OCI-LY7 (cell line): ENCODE measurements at regions not wholly inside any gene's neighbourhood (a gene's known extent, or its start where the extent isn't known, plus 50 kb on each side); places are given as distances from the start of the nearest gene placed in this dataset.

Experiments used
- BruUV-seq: library from RNA; stranded (reverse); fragments of 400-500 nt; replicated peaks from 2 replicates; lab custom pipeline; 2021; lab: Mats Ljungman, UMichigan
- CTCF ChIA-PET: fragments of 300-600 bp; sonication (Branson Sonifier 250); formaldehyde crosslinking; loops from one replicate; lab custom pipeline; 2022; ENCODE audit warnings: antibody characterized with exemption; ENCODE audit not compliant: unreplicated experiment; lab: Charles Lee
- POLR2A ChIA-PET: fragments of 300-600 bp; sonication (Branson Sonifier 250); formaldehyde crosslinking; loops from one replicate; lab custom pipeline; 2022; ENCODE audit warnings: antibody characterized with exemption; lab: Charles Lee
- DNase-seq: peaks from one replicate; pipeline ENCODE4 v3.0.0-alpha.2; 2015; ENCODE audit warnings: low spot score
- H2AFZ ChIP-seq: fragments of 200-600 bp; sonication (generic), shearing (Covaris generic); 2 replicates; pipeline ENCODE4 v1.6.1; 2014; ENCODE audit warnings: mild to moderate bottlenecking, antibody characterized with exemption, low read length, moderate library complexity
- H3K27ac ChIP-seq: fragments of 200-600 bp; sonication (generic); 2 replicates; pipeline ENCODE4 v1.5.1; 2014; ENCODE audit warnings: mixed run types, low read depth, mild to moderate bottlenecking, moderate library complexity, low read length, inconsistent platforms; ENCODE audit not compliant: poor library complexity, severe bottlenecking
- H3K36me3 ChIP-seq: fragments of 200-600 bp; sonication (generic); 2 replicates; pipeline ENCODE4 v1.6.1; 2014; ENCODE audit warnings: mild to moderate bottlenecking, antibody characterized with exemption, low read length, moderate library complexity, mixed read lengths; ENCODE audit not compliant: insufficient read depth
- H3K4me1 ChIP-seq: fragments of 200-600 bp; sonication (generic); 2 replicates; pipeline ENCODE4 v1.5.1; 2014; ENCODE audit warnings: mild to moderate bottlenecking, low read length; ENCODE audit not compliant: insufficient read depth, poor library complexity, severe bottlenecking
- H3K4me2 ChIP-seq: fragments of 200-600 bp; sonication (generic); 2 replicates; pipeline ENCODE4 v1.6.1; 2014; ENCODE audit warnings: mild to moderate bottlenecking, low read length
- H3K4me3 ChIP-seq: fragments of 200-600 bp; sonication (generic); 2 replicates; pipeline ENCODE4 v1.5.1; 2014; ENCODE audit warnings: mild to moderate bottlenecking, low read depth, low read length; ENCODE audit not compliant: poor library complexity, severe bottlenecking
- H3K79me2 ChIP-seq: fragments of 200-600 bp; sonication (generic); 2 replicates; pipeline ENCODE4 v1.6.1; 2016; ENCODE audit warnings: low read depth, mild to moderate bottlenecking, low read length, moderate library complexity, mixed read lengths; ENCODE audit not compliant: insufficient read depth
- H3K9me2 ChIP-seq: fragments of 200-600 bp; sonication (generic); 2 replicates; pipeline ENCODE4 v1.6.1; 2016; ENCODE audit warnings: mild to moderate bottlenecking, low read length, mixed read lengths; ENCODE audit not compliant: insufficient read depth
- H3K9me3 ChIP-seq: fragments of 200-600 bp; sonication (generic); 2 replicates; pipeline ENCODE4 v1.6.1; 2014; ENCODE audit warnings: mild to moderate bottlenecking, mixed run types, low read length, mixed read lengths
- H4K20me1 ChIP-seq: fragments of 200-600 bp; sonication (generic); 2 replicates; pipeline ENCODE4 v1.6.1; 2014; ENCODE audit warnings: mild to moderate bottlenecking, antibody characterized with exemption, low read length, moderate library complexity, mixed read lengths; ENCODE audit not compliant: insufficient read depth
- CTCF ChIP-seq: fragments of 200-600 bp; sonication (generic); conservative IDR thresholded peaks from 2 replicates; pipeline ENCODE4 v1.5.1; 2014; ENCODE audit warnings: mild to moderate bottlenecking, antibody characterized with exemption, low read length, moderate library complexity, mixed read lengths
- EZH2phosphoT487 ChIP-seq: fragments of 200-600 bp; sonication (generic); IDR thresholded peaks from 2 replicates; pipeline ENCODE4 v1.6.1; 2018; ENCODE audit warnings: low read depth, borderline replicate concordance, mild to moderate bottlenecking, mixed run types, antibody characterized with exemption, low read length, moderate library complexity, mixed read lengths
- intact Hi-C: fragments of 100-400 bp; cut with micrococcal nuclease; formaldehyde crosslinking; loops from one replicate; pipeline ENCODE4 v1.10.0; 2022; ENCODE audit not compliant: unreplicated experiment

GRCh38 chr18:46338766-46339165 lies 234.6 kb downstream of the HAUS1 start:
- Histone ChIP-seq H3K9me3 (no peaks in the 10 kb centered on the region), H3K9me2 (no peaks in the 10 kb centered on the region), H3K79me2 (no peaks in the 10 kb centered on the region), H4K20me1 (no peaks in the 10 kb centered on the region), H2AFZ (no peak overlapping the region), H3K4me2 (no peak overlapping the region), H3K4me3 (no peak overlapping the region), H3K4me1 (peaks cover 6% of the 10 kb centered on the region), H3K27ac (no peak overlapping the region), H3K36me3 (no peaks in the 10 kb centered on the region)
- ChIA-PET CTCF (no interaction called here), POLR2A (no interaction called here)
- no TSS peak for BruUV-seq
- TF ChIP-seq EZH2phosphoT487: no peak
- no peak for TF ChIP-seq CTCF
- no peak for DNase-seq
- intact Hi-C loops: no loop called here

DNA sequence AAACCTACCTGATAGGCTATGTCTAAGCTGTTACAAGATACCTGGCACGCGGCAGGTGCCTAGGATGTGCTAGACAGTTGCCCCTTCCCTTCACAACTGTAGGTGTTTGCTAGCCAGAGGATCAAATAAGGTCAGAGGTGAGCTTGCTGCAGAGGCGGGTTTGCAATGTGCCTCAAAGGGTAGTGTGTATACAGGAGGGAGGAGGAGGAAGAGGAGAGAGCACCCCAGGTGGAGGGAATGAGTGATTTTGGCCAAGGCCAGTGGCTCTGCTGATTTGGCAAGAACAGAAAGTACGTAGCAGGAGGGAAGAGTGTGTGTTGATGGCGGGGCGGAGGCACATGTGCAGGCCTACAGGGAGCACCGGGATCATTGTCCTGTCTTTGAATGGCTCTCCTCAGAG lies 236.5 kb downstream of the HAUS1 start:
- H3K4me1 ChIP-seq: peaks cover 25% of the 10 kb centered on the region
- intact Hi-C loops: no loop called here
- TF ChIP-seq CTCF (no peak), EZH2phosphoT487 (no peak)
- no peak overlapping the region for H3K4me3 ChIP-seq
- no peaks in the 10 kb centered on the region for H4K20me1 ChIP-seq
- no peak overlapping the region for H3K27ac ChIP-seq
- POLR2A ChIA-PET: interaction anchor here (1.8 kb wide), 1 partner anchor 10 kb away, joined by 4 read pairs; no protein-coding TSS in a partner anchor
- CTCF ChIA-PET: no interaction called here
- H3K79me2 ChIP-seq: no peaks in the 10 kb centered on the region
- H3K4me2 ChIP-seq: no peak overlapping the region
- no TSS peak for BruUV-seq
- H3K9me2 ChIP-seq: no peaks in the 10 kb centered on the region
- no peak for DNase-seq
- H2AFZ ChIP-seq: no peak overlapping the region
- no peaks in the 10 kb centered on the region for H3K36me3 ChIP-seq
- no peaks in the 10 kb centered on the region for H3K9me3 ChIP-seq

DNA sequence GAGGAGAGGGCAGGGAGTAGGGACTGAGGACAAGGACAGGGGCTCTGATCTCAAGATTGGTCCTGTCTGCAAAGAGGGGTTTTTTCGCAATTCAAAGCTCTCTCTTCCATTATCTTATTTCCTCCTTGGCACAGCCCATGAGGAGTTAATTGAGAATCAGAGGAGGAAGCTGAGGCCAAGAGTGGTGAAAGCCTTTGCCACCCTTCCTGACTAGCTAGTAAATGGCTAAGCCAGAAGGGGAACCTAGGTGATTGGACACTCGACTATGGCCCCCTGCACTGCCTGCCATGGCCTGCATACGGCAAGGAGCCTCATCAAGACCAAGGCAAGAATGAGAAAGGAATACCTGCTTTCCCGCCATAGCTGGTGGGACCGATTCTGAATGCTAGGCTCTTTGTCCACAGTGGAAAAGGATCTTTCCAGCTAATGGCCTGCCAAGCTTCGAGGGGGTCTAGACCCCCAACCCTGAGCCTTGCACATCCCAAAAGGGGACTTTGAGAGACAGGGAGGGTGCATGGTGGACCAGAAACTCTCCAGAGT lies 237.9 kb downstream of the HAUS1 start:
- DNase-seq: no peak
- H3K4me1 ChIP-seq: peaks cover 35% of the 10 kb centered on the region
- H3K79me2 ChIP-seq: no peaks in the 10 kb centered on the region
- H3K36me3 ChIP-seq: no peaks in the 10 kb centered on the region
- POLR2A ChIA-PET: interaction anchor here (1.8 kb wide), 1 partner anchor 8 kb away, joined by 4 read pairs; no protein-coding TSS in a partner anchor
- no peaks in the 10 kb centered on the region for H3K9me3 ChIP-seq
- TF ChIP-seq CTCF (no peak), EZH2phosphoT487 (no peak)
- CTCF ChIA-PET: no interaction called here
- no peak overlapping the region for H3K4me2 ChIP-seq
- no TSS peak for BruUV-seq
- H3K9me2 ChIP-seq: no peaks in the 10 kb centered on the region
- intact Hi-C loops: no loop called here
- H3K27ac ChIP-seq: no peak overlapping the region
- H4K20me1 ChIP-seq: no peaks in the 10 kb centered on the region
- H3K4me3 ChIP-seq: no peak overlapping the region
- no peak overlapping the region for H2AFZ ChIP-seq
